DMS79 (cell line): ENCODE measurements at regions not wholly inside any gene's neighbourhood (a gene's known extent, or its start where the extent isn't known, plus 50 kb on each side); places are given as distances from the start of the nearest gene placed in this dataset.
"Not testable (repeated sequence)": the region's sequence is repeated elsewhere in the genome, so short reads cannot be mapped to it uniquely, and the experiment has no call there.

Source experiments
- DNase-seq: peaks from one replicate; lab custom pipeline; 2025; lab: John Stamatoyannopoulos, UW

GRCh38 chr14:39576736-39577135 is 144.5 kb upstream of the FBXO33 start:
- no peak for DNase-seq

GRCh38 chr14:39576258-39576657 is 144.0 kb upstream of the FBXO33 start:
- no peak for DNase-seq

- DNase-seq = no peak
These were observed 136.7 kb upstream of the FBXO33 start for GRCh38 chr14:39568809-39569538.

GRCh38 chr14:39566795-39567194 is 134.6 kb upstream of the FBXO33 start:
- no peak for DNase-seq

- DNase-seq = no peak
These were observed 131.1 kb upstream of the FBXO33 start for GRCh38 chr14:39563361-39563760.

GRCh38 chr14:39562175-39562574 is 129.9 kb upstream of the FBXO33 start:
- DNase-seq = no peak

GRCh38 chr14:39558525-39558924 is 126.3 kb upstream of the FBXO33 start:
- DNase-seq = no peak

GRCh38 chr14:39555749-39556148 is 123.5 kb upstream of the FBXO33 start:
- no peak for DNase-seq

GRCh38 chr14:39554576-39554975 is 122.3 kb upstream of the FBXO33 start:
- no peak for DNase-seq

GRCh38 chr14:39548358-39548757 is 116.1 kb upstream of the FBXO33 start:
- no peak for DNase-seq

GRCh38 chr14:39547845-39548244 is 115.6 kb upstream of the FBXO33 start:
- no peak for DNase-seq

- no peak for DNase-seq
These were observed 73.6 kb upstream of the FBXO33 start for GRCh38 chr14:39505812-39506211.

- DNase-seq = no peak
These were observed 68.0 kb upstream of the FBXO33 start for GRCh38 chr14:39500253-39500652.

- no peak for DNase-seq
These were observed 67.3 kb upstream of the FBXO33 start for GRCh38 chr14:39499514-39499913.

GRCh38 chr14:39497677-39498076 is 65.4 kb upstream of the FBXO33 start:
- not testable (repeated sequence) for DNase-seq

GRCh38 chr14:39492267-39492666 is 60.0 kb upstream of the FBXO33 start:
- no peak for DNase-seq

- DNase-seq = peak; percentile 36
These were observed 58.9 kb upstream of the FBXO33 start for GRCh38 chr14:39491134-39491571.

GRCh38 chr14:39488600-39488999 is 56.4 kb upstream of the FBXO33 start:
- no peak for DNase-seq

- no peak for DNase-seq
These were observed 51.4 kb upstream of the FBXO33 start for GRCh38 chr14:39483682-39484081.
